K562 (cell line): ENCODE measurements at regions not wholly inside any gene's neighbourhood (a gene's known extent, or its start where the extent isn't known, plus 50 kb on each side); places are given as distances from the start of the nearest gene placed in this dataset.

Source experiments
- AFF1 ChIP-seq, 2 experiments: fragments of 450-650 bp; IDR thresholded peaks; 2 replicates each; pipeline ENCODE4 v1.6.1; 2018; ENCODE audit warnings: mild to moderate bottlenecking in 2 of 2, low read depth in 1 of 2; ENCODE audit not compliant: partially characterized antibody in 2 of 2
- ARNT ChIP-seq, 2 experiments: fragments of 450-650 bp; IDR thresholded peaks; 2 replicates each; pipeline ENCODE4 v1.6.1; 2016; ENCODE audit warnings: mild to moderate bottlenecking in 1 of 2
- ATF7 ChIP-seq: fragments of 450-650 bp; IDR thresholded peaks from 2 replicates; pipeline ENCODE4 v1.7.1; 2014; ENCODE audit warnings: mild to moderate bottlenecking, moderate library complexity
- CEBPB ChIP-seq: fragments of 450-650 bp; IDR thresholded peaks from 2 replicates; pipeline ENCODE4 v1.6.1; 2016; ENCODE audit warnings: missing genetic modification characterization, missing compliant biosample characterization
- GTF2B ChIP-seq: IDR thresholded peaks from 2 replicates; pipeline ENCODE4 v1.6.1; 2011; ENCODE audit not compliant: insufficient read length; ENCODE audit errors: extremely low read depth
- HMG20B ChIP-seq: fragments of 250-450 bp; sonication (Bioruptor Pico); IDR thresholded peaks from 2 replicates; pipeline ENCODE4 v1.5.0; 2021; ENCODE audit warnings: mild to moderate bottlenecking
- RAD51 ChIP-seq: fragments of 450-650 bp; IDR thresholded peaks from 2 replicates; pipeline ENCODE4 v1.7.1; 2016; ENCODE audit warnings: low read depth, mild to moderate bottlenecking, borderline replicate concordance
- REST ChIP-seq, 2 experiments: fragments of 450-650 bp; formaldehyde crosslinking in 1 of 2; IDR thresholded peaks; 2 replicates each; pipeline versions ENCODE4 v1.4.0 to v1.6.1; 2014 to 2020; ENCODE audit warnings: mild to moderate bottlenecking in 2 of 2, borderline replicate concordance in 1 of 2, low read depth in 1 of 2
- SIX5 ChIP-seq, 2 experiments: IDR thresholded peaks; 2 replicates each; pipeline ENCODE4 v1.6.1; 2011; ENCODE audit warnings: low read length in 2 of 2, borderline replicate concordance in 1 of 2, low read depth in 1 of 2, mild to moderate bottlenecking in 1 of 2, moderate library complexity in 1 of 2; ENCODE audit not compliant: insufficient read depth in 1 of 2
- SNRNP70 ChIP-seq: fragments of 200-400 bp; formaldehyde crosslinking; optimal IDR thresholded peaks from 2 replicates; pipeline ENCODE3; 2017; ENCODE audit warnings: low read depth, low read length
- TEAD1 ChIP-seq, 2 experiments: fragments of 450-650 bp in 1 of 2; sonication (generic) in 1 of 2; formaldehyde crosslinking; IDR thresholded peaks; 2 replicates each; pipeline versions ENCODE4 v1.4.0 to v1.8.0; 2020 to 2022; ENCODE audit warnings: mild to moderate bottlenecking in 2 of 2, missing genetic modification reagents in 1 of 2
- YY1 ChIP-seq, 3 experiments: IDR thresholded peaks; 2 replicates each; pipeline ENCODE4 v1.6.1; 2011; ENCODE audit warnings: low read length in 2 of 3, mild to moderate bottlenecking in 2 of 3, moderate library complexity in 2 of 3, borderline replicate concordance in 1 of 3, control low read depth in 1 of 3, low read depth in 1 of 3; ENCODE audit not compliant: insufficient read depth in 3 of 3, insufficient replicate concordance in 2 of 3, control insufficient read depth in 1 of 3, insufficient read length in 1 of 3; ENCODE audit errors: extremely low read depth in 1 of 3
- ZEB2 ChIP-seq: fragments of 450-650 bp; IDR thresholded peaks from 2 replicates; pipeline ENCODE4 v1.6.1; 2016
- ZNF143 ChIP-seq: sonication (generic); formaldehyde crosslinking; IDR thresholded peaks from 2 replicates; pipeline ENCODE4 v1.9.0; 2022; ENCODE audit warnings: mild to moderate bottlenecking, missing genetic modification reagents
- ZNF324 ChIP-seq: fragments of 250-450 bp; sonication (Bioruptor Pico); IDR thresholded peaks from 2 replicates; pipeline ENCODE4 v1.4.0; 2020; ENCODE audit warnings: mild to moderate bottlenecking

GRCh38 chr5:36442352-36442751 is 140.7 kb upstream of the RANBP3L start (continued):
- TF ChIP-seq AFF1 (IDR thresholded peaks at IDR 0.05; ENCODE audit: low read depth in 1 of 2, partially characterized antibody in 2 of 2) (peak in 1 of 2 experiments; percentile 22), TEAD1 (CRISPR knock-in tag; IDR thresholded peaks at IDR 0.05) (peak in 1 of 2 experiments; percentile 89; a peak in 2 of 4 replicates), YY1 (IDR thresholded peaks at IDR 0.05; ENCODE audit: borderline replicate concordance in 1 of 3, control insufficient read depth in 1 of 3, extremely low read depth in 1 of 3, insufficient read depth in 3 of 3, insufficient read length in 1 of 3, insufficient replicate concordance in 2 of 3, low read depth in 1 of 3, low read length in 2 of 3) (peak in 1 of 3 experiments; percentile 21), SIX5 (IDR thresholded peaks at IDR 0.05; ENCODE audit: borderline replicate concordance in 1 of 2, insufficient read depth in 1 of 2, low read depth in 1 of 2, low read length in 2 of 2) (no peak), HMG20B (CRISPR knock-in tag) (no peak), SNRNP70 (no peak), ZEB2 (peak; percentile 95), ZNF324 (no peak), ATF7 (0 out of 2 replicates have a peak, but pooled peaks have one; percentile 28), ZNF143 (CRISPR knock-in tag) (no peak), REST (IDR thresholded peaks at IDR 0.05; ENCODE audit: borderline replicate concordance) (no peak), REST (CRISPR knock-in tag; IDR thresholded peaks at IDR 0.05; ENCODE audit: low read depth) (no peak), ARNT (IDR thresholded peaks at IDR 0.05) (0 out of 4 replicates have a peak, but pooled peaks of 1 of the 2 experiments have one; percentile 27), RAD51 (no peak), GTF2B (no peak), CEBPB (tag) (peak; percentile 80)
